Calu3 (cell line): ENCODE measurements at regions not wholly inside any gene's neighbourhood (a gene's known extent, or its start where the extent isn't known, plus 50 kb on each side); places are given as distances from the start of the nearest gene placed in this dataset.

Experiments
- BruUV-seq: library from RNA; stranded (reverse); fragments of 400-500 nt; replicated peaks from 2 replicates; lab custom pipeline; 2021; lab: Mats Ljungman, UMichigan
- CTCF ChIA-PET: fragments of 300-600 bp; sonication (Branson Sonifier 250); formaldehyde crosslinking; loops from one replicate; lab custom pipeline; 2022; ENCODE audit warnings: antibody characterized with exemption; lab: Charles Lee
- DNase-seq: peaks from one replicate; pipeline ENCODE4 v3.0.0; 2022
- H3K27ac Mint-ChIP-seq: one replicate; pipeline ENCODE4 v1.8.0; 2022; ENCODE audit warnings: mixed read lengths; ENCODE audit not compliant: unreplicated experiment
- H3K27me3 Mint-ChIP-seq: one replicate; pipeline ENCODE4 v1.8.0; 2022; ENCODE audit warnings: mixed read lengths; ENCODE audit not compliant: unreplicated experiment
- H3K36me3 Mint-ChIP-seq: one replicate; pipeline ENCODE4 v1.8.0; 2022; ENCODE audit warnings: mild to moderate bottlenecking, moderate library complexity, mixed read lengths; ENCODE audit not compliant: insufficient read depth, unreplicated experiment
- H3K4me1 Mint-ChIP-seq: one replicate; pipeline ENCODE4 v1.8.0; 2022; ENCODE audit warnings: mild to moderate bottlenecking, low read depth, mixed read lengths; ENCODE audit not compliant: unreplicated experiment
- H3K4me3 Mint-ChIP-seq: one replicate; pipeline ENCODE4 v1.8.0; 2022; ENCODE audit warnings: mild to moderate bottlenecking, low read depth, moderate library complexity, mixed read lengths; ENCODE audit not compliant: unreplicated experiment
- H3K9me3 Mint-ChIP-seq: one replicate; pipeline ENCODE4 v1.8.0; 2022; ENCODE audit warnings: low read depth, mixed read lengths; ENCODE audit not compliant: unreplicated experiment
- CTCF ChIP-seq: fragments of 200-600 bp; IDR thresholded peaks from one replicate; pipeline ENCODE4 v1.8.0; 2022; ENCODE audit warnings: antibody characterized with exemption; ENCODE audit not compliant: unreplicated experiment
- intact Hi-C: fragments of 100-400 bp; cut with micrococcal nuclease; formaldehyde crosslinking; loops from one replicate; pipeline ENCODE4 v1.10.0; 2022; ENCODE audit not compliant: unreplicated experiment

- no peak for DNase-seq
- Mint-ChIP-seq H3K4me1 (no peaks in the 10 kb centered on the region), H3K9me3 (peaks cover 2% of the 10 kb centered on the region), H3K36me3 (no peaks in the 10 kb centered on the region), H3K27me3 (no peaks in the 10 kb centered on the region), H3K27ac (no peak overlapping the region), H3K4me3 (no peak overlapping the region)
- intact Hi-C loops = no loop called here
- CTCF ChIA-PET = no interaction called here
- BruUV-seq = no TSS peak
- no peak for TF ChIP-seq CTCF
Measured at GRCh38 chr6:92361990-92362389, 1057.4 kb downstream of the EPHA7 start.

- Mint-ChIP-seq H3K9me3 (peaks cover 3% of the 10 kb centered on the region), H3K4me1 (no peaks in the 10 kb centered on the region), H3K27me3 (no peaks in the 10 kb centered on the region), H3K27ac (no peak overlapping the region), H3K4me3 (no peak overlapping the region), H3K36me3 (no peaks in the 10 kb centered on the region)
- DNase-seq = no peak
- no peak for TF ChIP-seq CTCF
- BruUV-seq = no TSS peak
- intact Hi-C loops = no loop called here
- CTCF ChIA-PET = no interaction called here
Measured at GRCh38 chr6:92354270-92354829, 1065.0 kb downstream of the EPHA7 start.

- TF ChIP-seq CTCF = no peak
- no TSS peak for BruUV-seq
- no peak overlapping the region for H3K27ac Mint-ChIP-seq
- H3K4me3 Mint-ChIP-seq = no peak overlapping the region
- CTCF ChIA-PET = no interaction called here
- intact Hi-C loops = no loop called here
- no peak for DNase-seq
- no peaks in the 10 kb centered on the region for H3K36me3 Mint-ChIP-seq
- H3K27me3 Mint-ChIP-seq = no peaks in the 10 kb centered on the region
- H3K9me3 Mint-ChIP-seq = peaks cover 3% of the 10 kb centered on the region
- H3K4me1 Mint-ChIP-seq = no peaks in the 10 kb centered on the region
Measured at GRCh38 chr6:92352130-92352529, 1067.2 kb downstream of the EPHA7 start.

GRCh38 chr6:92341201-92341600 is 1078.2 kb downstream of the EPHA7 start:
- CTCF ChIA-PET = no interaction called here
- H3K4me3 Mint-ChIP-seq = no peak overlapping the region

More at GRCh38 chr6:92341201-92341600, 1078.2 kb downstream of the EPHA7 start:
- H3K27ac Mint-ChIP-seq = no peak overlapping the region
- intact Hi-C loops = no loop called here
- no peaks in the 10 kb centered on the region for H3K36me3 Mint-ChIP-seq
- no peak for TF ChIP-seq CTCF
- H3K9me3 Mint-ChIP-seq = peaks cover 3% of the 10 kb centered on the region
- DNase-seq = no peak
- H3K27me3 Mint-ChIP-seq = no peaks in the 10 kb centered on the region
- H3K4me1 Mint-ChIP-seq = no peaks in the 10 kb centered on the region
- no TSS peak for BruUV-seq
